ENCODE measurements at regions not wholly inside any gene's neighbourhood (a gene's known extent, or its start where the extent isn't known, plus 50 kb on each side); places are given as distances from the start of the nearest gene placed in this dataset.
A peak's percentile ranks its signal among the peaks of the same experiment; 100 is the strongest.
"Not testable (repeated sequence)": the region's sequence is repeated elsewhere in the genome, so short reads cannot be mapped to it uniquely, and the experiment has no call there.

GRCh38 chrX:23061116-23061515, 61.4 kb downstream of the DDX53 start:
- DNase-seq (ENCODE audit: low read depth), result no peak

GRCh38 chrX:23062359-23062758, 62.6 kb downstream of the DDX53 start:
- no peak for DNase-seq (ENCODE audit: low read depth)

DNA sequence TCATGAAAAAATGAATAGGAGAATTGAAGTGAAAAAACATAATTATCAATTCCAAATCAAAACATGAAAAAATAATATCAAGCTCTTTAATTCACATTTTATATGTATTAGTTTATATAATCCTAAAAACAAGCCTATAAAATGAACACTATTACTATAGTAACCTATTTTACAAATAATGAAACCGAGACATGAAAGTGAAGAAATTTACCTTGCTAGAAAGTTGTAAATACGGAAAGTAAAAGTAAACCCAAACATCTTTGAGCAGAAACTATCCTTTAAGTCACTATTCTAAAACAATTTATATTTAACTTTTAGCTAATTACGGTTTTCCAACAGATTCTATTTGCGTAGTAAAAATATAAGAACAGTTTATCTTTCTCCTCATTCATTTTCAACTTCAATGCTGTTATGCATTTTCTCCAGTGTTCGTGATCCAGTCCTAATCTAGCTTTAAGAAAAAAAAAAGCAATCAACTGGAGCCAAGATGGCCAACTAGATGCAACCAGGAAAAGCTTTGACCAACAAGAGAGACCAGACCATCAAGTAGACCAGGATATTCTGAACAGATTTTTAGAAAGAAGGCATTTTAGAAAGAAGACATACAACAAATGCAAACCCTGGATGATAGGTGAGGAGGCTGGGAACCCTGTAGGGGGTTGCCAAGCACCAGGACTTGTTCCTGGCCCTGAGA, 67.0 kb downstream of the DDX53 start:
- DNase-seq (ENCODE audit: low read depth), result no peak

DNA sequence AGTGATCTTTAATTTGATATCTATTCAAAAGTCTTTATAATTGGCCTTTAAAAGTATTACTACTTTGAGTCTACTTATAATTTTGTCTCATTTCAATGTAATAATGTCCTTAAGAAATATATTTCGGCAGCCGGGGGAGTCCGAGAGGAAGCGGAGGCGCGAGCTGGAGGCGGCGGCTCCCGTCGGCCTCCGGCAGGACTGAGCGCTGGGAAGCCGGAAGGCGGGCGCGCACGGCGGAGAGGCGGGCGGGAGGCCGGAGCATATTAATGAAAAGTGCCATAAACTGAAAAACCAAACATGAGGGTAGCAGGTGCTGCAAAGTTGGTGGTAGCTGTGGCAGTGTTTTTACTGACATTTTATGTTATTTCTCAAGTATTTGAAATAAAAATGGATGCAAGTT, 75.7 kb downstream of the DDX53 start:
- DNase-seq (ENCODE audit: low read depth), result not testable (repeated sequence)

GRCh38 chrX:23079347-23079746, 79.6 kb downstream of the DDX53 start:
- DNase-seq (ENCODE audit: low read depth), result no peak

DNA sequence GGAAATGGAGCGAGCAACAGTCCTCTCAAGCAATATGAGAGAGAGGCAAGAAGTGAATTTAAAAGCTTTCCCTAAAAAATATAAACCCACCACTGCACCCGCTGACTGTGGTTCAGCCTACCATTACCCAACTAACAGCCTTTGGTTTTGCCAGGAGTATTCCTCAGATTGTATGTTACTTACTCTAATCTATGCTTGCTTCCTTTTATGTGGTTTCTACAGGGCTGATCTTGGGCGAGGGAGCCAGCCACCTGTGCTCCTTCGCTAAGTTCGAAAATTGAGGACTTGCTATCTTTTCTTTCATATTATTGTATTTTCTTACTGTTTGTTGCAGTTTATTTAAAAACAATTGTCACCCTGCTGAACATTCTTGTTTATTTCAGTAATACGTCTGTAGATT, 101.1 kb downstream of the DDX53 start:
- DNase-seq (ENCODE audit: low read depth), result no peak

- no peak for DNase-seq (ENCODE audit: low read depth)
Measured at GRCh38 chrX:23103546-23103945, 103.8 kb downstream of the DDX53 start.

DNA sequence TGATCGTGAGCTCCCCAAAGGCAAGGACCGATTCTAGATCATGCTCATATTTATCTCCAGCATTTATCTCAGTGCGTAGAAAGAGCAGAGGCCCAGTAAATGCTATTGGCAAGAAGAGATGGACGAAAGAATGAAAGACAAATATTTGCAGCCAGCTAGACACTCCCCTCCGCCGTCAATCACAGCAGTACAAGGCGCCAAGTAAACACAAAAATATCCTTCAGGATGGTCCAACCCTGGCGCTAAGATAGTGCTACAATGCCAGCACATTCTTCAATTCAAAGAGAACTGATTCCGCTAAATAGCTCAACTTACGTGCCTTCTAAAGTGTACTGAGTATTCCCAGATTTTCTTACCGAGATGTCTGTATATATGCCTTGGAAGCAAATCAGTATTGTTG, 114.5 kb downstream of the DDX53 start:
- no peak for DNase-seq (ENCODE audit: low read depth)

DNA sequence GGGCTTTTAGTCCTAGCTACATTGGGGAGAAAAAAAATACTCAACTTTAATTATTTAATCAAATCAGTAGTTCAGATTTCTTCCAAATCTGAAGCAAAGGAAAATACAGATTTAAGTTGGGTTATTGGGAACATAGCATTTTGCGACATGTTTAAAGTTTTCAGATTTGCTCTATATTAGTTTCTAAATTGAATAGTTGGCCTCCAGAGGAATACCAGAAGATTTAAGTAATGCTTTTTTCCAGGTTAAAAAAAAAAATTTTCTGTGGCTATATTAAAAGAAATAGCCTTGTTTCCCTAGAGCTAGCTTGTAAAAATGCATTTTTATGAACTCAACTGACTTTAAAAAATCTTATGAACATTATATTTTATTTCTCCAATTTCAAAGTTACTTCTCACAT, 115.9 kb downstream of the DDX53 start:
- no peak for DNase-seq (ENCODE audit: low read depth)

DNA sequence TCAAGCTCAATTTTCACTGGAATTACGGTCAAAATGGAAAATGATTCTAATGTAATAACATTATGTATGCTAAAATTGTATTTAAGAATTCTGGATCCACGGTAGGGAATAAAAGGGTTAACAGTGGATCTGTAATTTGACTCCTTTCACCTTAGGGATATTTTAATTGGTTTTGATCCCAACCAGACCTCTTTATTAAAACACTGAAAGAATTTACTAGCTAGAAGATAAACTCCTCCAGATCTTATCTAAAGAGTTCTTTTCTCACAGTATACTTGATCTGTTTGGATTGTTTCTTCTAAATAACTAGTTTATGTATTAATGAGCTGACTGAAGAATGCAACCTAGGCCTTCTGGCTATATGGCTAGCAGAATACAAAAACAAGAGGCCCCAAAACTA, 118.4 kb downstream of the DDX53 start:
- DNase-seq (ENCODE audit: low read depth), result no peak

GRCh38 chrX:23118890-23119527, 119.2 kb downstream of the DDX53 start:
- no peak for DNase-seq (ENCODE audit: low read depth)

DNA sequence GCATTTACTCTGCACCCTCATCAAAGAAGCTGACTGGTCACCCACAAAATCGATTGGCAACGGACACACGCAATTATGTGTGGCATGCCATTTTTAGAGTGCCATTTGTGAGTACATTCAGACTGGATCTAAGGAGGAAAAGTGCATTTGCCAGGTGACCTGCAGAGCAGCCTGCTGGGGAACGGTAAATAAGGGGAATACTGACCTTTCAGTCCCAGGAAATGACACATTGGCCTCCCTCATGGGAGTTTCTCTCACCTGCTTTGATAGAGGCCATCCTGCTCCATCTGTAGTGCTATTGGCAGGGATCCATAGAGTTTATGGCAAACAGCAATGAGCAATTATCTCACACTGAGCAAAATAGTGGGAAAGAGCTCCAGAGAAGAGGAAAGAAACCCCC, 127.8 kb downstream of the DDX53 start:
- no peak for DNase-seq (ENCODE audit: low read depth)

- no peak for DNase-seq (ENCODE audit: low read depth)
Measured at GRCh38 chrX:23133551-23133950, 133.8 kb downstream of the DDX53 start.

DNA sequence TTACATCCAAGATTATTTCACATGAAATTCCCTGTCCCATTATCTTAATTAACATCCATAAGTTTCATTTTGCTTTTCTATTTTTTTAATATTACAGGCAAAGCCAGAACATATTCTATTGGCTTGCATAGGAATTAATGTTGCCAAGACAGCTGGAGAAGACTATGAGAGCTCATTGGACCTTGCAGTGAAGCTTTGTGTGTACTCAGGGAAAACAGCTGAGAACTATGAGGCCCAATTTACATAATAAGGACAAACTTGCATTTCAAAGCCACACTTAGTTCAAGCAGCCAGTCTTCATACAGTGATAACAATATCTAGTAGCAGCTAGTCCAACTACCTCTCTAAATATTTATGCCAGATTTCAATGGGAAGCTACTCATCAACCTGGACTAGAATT, 134.4 kb downstream of the DDX53 start:
- DNase-seq (ENCODE audit: low read depth), result no peak

DNA sequence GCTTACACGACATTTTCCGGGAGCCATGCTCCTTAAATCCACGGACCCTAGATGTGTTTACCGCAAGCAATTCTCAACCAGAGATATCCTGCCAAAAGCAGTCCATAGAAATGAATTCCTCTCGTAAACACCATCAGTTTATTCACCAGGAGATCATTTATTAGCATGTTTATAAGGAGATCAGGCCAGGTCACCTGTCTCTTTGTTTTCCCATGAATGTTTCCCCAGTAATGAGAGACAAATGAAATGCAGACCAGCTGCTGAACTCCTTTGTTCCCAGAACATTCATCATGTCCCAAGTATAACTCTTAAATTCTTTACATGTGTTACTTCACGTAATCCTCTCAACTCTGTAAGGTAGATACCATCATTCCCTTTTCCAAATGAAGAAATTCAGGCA, 137.1 kb downstream of the DDX53 start:
- no peak for DNase-seq (ENCODE audit: low read depth)

- DNase-seq (ENCODE audit: low read depth), result no peak
Measured at GRCh38 chrX:23168291-23168690, 166.4 kb upstream of the PTCHD1 start.

DNA sequence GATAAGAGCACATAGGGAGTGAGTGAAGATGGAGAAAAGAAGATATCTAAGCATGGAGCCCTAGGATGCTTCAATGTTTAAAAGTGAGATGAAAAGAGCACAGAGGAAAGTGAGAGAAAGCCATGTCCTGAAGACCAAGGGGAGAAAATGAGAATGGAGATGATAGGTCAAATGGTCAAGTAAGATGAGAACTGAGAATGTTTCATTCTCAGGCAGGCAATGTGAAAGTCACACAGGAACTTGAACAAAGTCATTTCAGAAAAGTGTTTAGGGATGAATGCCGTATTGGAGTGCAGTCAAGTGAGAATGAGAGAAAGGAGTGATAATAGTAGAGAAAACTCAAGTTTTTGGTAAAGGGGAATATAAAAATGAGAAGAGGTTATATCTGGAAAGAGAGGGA, 148.7 kb upstream of the PTCHD1 start:
- no peak for DNase-seq (ENCODE audit: low read depth)

DNA sequence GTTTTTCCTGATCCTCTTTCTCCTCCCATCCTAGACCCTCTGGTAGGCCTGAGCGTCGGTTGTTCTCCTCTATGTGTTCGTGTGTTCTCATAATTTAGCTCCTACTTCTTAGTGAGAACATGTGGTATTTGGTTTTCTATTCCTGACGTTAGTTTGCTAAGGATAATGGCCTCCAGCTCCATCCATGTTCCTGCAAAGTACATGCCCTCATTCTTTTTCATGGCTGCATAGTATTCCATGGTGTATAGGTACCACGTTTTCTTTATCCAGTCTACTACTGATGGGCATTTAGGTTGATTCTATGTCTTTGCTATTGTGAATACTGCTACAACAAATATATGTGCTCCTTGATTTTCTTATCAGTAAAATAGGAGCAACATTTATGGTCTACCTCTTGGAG, 146.8 kb upstream of the PTCHD1 start:
- no peak for DNase-seq (ENCODE audit: low read depth)

DNA sequence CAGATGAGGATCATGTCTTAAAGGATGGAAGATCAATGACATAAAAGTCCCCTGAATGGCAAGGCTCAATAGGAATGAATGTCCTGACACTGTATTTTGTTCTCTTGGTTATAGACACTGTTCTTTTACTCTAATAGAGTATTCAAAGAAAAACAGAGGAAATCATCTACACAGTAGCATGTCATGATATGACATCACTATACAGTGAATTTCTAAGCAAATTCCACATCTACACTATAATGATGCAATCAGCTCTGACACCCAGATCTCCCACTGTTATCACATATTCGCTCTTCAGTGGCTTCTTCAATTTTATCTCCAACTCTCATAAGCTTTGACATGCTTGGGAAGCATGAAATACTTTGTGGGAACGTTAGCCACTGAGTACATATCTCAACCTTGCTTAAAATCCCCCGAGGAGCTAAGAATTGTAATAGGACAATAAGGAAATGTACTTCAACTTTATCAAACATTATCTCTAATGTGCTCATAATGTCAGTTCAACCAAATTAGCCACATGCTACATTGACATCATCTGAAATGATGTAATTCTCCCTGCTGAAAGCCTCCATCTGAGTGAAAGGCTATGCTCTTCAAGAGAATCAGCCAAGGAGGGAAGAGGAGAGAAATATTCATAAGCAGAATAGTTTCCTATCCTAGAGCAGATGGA, 139.6 kb upstream of the PTCHD1 start:
- DNase-seq (ENCODE audit: low read depth), result no peak

- no peak for DNase-seq (ENCODE audit: low read depth)
Measured at GRCh38 chrX:23195761-23196160, 138.9 kb upstream of the PTCHD1 start.

DNA sequence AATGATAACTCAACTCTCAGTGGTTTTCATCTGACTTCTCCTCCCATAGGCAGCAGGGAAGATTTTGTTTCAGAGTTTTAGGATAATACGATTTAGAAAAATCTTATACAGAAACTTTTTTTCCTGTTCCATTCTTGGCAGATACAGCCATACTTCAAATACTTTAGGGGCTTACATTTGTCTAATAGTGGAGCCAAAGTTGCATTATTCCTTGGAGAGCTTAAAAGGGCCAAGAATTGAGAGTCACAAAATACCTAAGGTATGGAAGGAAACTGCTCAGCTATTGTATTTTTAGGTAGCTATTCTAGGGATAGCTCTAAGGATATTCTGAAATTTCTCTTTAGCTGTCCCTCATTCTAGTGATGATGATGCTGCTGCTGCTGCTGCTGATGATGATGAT, 132.9 kb upstream of the PTCHD1 start:
- DNase-seq (ENCODE audit: low read depth), result no peak

- DNase-seq (ENCODE audit: low read depth), result peak; percentile 2
Measured at GRCh38 chrX:23202326-23202725, 132.3 kb upstream of the PTCHD1 start.

- DNase-seq (ENCODE audit: low read depth), result no peak
Measured at GRCh38 chrX:23223169-23223568, 111.5 kb upstream of the PTCHD1 start.

Measured in LHCN-M2 (cell line).